ENCODE measurements at regions not wholly inside any gene's neighbourhood (a gene's known extent, or its start where the extent isn't known, plus 50 kb on each side); places are given as distances from the start of the nearest gene placed in this dataset.

DNA sequence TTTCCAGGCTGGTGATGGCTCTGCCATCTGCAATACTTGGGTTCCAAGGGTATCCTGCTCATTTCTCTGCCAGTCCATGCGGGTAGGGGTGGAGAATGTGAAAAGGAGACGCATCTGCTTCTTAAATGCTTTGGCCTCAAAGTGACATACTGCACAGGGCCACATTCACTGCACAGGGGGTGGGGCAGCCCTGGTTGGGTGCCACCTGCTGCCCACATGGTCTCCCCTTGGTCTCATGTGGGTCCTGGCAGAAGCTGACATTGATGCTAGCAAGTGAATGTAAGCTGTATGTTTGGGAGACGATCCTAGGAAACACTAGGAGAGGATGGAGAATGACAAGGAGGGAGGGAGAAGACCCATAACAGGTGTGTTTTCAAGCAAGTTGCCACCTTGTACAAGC is 140.9 kb downstream of the EDN3 start:
- TF ChIP-seq, protein P1, sequence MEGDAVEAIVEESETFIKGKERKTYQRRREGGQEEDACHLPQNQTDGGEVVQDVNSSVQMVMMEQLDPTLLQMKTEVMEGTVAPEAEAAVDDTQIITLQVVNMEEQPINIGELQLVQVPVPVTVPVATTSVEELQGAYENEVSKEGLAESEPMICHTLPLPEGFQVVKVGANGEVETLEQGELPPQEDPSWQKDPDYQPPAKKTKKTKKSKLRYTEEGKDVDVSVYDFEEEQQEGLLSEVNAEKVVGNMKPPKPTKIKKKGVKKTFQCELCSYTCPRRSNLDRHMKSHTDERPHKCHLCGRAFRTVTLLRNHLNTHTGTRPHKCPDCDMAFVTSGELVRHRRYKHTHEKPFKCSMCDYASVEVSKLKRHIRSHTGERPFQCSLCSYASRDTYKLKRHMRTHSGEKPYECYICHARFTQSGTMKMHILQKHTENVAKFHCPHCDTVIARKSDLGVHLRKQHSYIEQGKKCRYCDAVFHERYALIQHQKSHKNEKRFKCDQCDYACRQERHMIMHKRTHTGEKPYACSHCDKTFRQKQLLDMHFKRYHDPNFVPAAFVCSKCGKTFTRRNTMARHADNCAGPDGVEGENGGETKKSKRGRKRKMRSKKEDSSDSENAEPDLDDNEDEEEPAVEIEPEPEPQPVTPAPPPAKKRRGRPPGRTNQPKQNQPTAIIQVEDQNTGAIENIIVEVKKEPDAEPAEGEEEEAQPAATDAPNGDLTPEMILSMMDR (IDR thresholded peaks at IDR 0.05) = no peak
- TF ChIP-seq POLR2A (IDR thresholded peaks at IDR 0.05) = no peak
- no peak for DNase-seq
- WGBS, 2 donors = 87 to 96% methylated on average over 3 of the region's 3 CpGs

DNA sequence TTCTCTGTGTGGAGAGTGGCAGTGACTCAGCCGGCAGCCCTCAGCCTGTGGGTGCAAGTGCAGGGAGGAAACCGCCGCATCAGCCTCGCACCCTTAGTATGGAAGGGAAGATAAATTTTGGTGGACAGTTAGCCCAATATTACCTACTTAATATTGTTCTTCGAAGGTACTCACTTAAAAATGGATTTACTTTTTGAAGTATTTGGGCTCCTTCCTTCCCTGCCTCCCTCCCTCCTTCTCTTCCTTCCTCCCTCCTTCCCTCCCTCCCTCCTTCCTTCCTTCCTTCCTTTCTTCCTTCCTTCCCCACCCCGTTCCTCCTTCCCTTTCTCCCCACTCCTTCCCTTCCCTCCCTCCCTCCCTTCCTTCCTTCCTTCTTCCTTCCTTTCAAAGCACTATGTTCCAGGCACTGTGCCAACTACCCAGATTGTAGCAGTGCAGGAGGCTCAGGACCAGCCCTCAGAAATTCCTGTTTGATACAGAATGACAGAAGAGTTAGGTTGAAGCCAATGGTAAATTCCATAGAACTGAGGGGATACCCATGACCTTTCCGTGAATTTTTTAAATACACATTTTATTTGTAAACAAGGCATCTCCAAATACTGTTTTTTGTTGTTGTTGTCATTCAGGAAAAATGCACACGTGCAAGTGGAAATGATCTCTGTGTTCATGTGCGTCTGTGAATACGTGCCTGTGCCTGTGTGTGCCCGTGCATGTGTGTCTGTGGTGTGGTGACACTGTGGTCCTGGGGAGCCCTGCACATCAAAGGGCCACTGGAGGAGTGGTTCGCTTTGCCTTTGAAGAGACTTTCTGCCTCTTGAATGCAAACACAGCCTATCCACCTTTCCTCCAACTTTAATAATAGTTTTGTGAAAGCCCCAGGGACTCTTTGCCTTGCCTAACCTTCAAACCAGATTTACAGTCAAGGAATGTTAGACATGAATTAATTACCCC is 141.7 kb downstream of the EDN3 start:
- H3K27ac ChIP-seq = no peak overlapping the region
- intact Hi-C loops (cut with DNase I; ENCODE audit: low total_unique reads) = no loop called here
- no peaks in the 10 kb centered on the region for H3K36me3 ChIP-seq (ENCODE audit: low read depth, missing control alignments)
- peak; percentile 77 for DNase-seq
- no peaks in the 10 kb centered on the region for H3K9me3 ChIP-seq
- H3K4me1 ChIP-seq = peaks cover 4% of the 10 kb centered on the region
- TF ChIP-seq, protein P1 (IDR thresholded peaks at IDR 0.05) = no peak
- TF ChIP-seq POLR2A (IDR thresholded peaks at IDR 0.05) = no peak
- no peaks in the 10 kb centered on the region for H3K27me3 ChIP-seq
- H3K4me3 ChIP-seq = no peak overlapping the region
- WGBS, 2 donors = 59 to 61% methylated on average over 12 of the region's 12 CpGs

More for the DNA sequence above, 140.9 kb downstream of the EDN3 start:
- Histone ChIP-seq H3K27me3 (no peaks in the 10 kb centered on the region), H3K9me3 (no peaks in the 10 kb centered on the region), H3K4me1 (peaks cover 4% of the 10 kb centered on the region), H3K4me3 (no peak overlapping the region), H3K36me3 (ENCODE audit: low read depth, missing control alignments) (no peaks in the 10 kb centered on the region), H3K27ac (no peak overlapping the region)
- intact Hi-C loops (cut with DNase I; ENCODE audit: low total_unique reads) = no loop called here

DNA sequence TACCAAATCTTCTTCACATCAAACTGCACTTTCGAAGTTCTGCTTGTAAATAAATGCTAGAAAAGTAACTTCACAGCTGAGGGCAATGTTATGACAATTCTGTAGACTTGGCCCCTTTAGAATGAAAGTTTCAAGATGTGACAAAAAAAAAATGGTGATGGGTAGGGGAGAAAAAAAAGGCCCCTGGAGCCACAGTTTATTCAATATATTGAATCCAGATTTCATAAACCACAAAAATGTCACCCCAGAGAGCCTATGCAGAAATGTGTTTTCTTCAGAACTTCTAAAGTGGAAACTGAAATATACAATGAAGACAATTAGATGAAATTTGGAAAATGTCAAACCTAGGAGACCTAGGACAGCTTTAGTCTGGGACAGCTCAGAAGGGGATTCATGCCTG is 143.1 kb downstream of the EDN3 start:
- no peaks in the 10 kb centered on the region for H3K9me3 ChIP-seq
- TF ChIP-seq POLR2A (IDR thresholded peaks at IDR 0.05) = no peak
- TF ChIP-seq, protein P1 (IDR thresholded peaks at IDR 0.05) = no peak
- no peak overlapping the region for H3K4me3 ChIP-seq
- H3K27ac ChIP-seq = no peak overlapping the region
- intact Hi-C loops (cut with DNase I; ENCODE audit: low total_unique reads) = no loop called here
- H3K36me3 ChIP-seq (ENCODE audit: low read depth, missing control alignments) = no peaks in the 10 kb centered on the region
- WGBS, 2 donors = 81 to 96% methylated on average over 1 of the region's 1 CpG
- no peak for DNase-seq
- no peaks in the 10 kb centered on the region for H3K27me3 ChIP-seq
- peaks cover 4% of the 10 kb centered on the region for H3K4me1 ChIP-seq

DNA sequence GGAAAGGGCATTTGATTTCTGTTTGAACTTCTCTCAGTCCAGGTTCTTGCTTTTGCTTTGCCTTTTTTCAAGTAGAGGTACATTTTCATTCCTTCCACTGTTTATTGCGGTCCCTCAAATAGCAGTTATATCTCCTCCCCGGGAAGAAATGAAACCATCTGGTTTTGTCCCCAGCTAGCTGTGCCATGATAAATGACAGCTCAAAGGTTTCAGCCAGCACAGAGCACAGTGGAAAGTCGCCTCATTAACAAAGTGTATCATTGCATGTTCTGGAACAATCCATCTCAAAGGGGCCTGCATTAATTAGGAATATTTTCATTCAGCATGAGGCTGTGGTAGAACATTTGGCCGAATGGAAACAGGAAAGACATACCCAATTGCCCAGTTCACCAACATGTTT is 146.0 kb downstream of the EDN3 start:
- Histone ChIP-seq H3K4me3 (no peak overlapping the region), H3K27me3 (no peaks in the 10 kb centered on the region), H3K36me3 (ENCODE audit: low read depth, missing control alignments) (no peaks in the 10 kb centered on the region), H3K27ac (no peak overlapping the region), H3K4me1 (peaks cover 4% of the 10 kb centered on the region), H3K9me3 (no peaks in the 10 kb centered on the region)
- no peak for DNase-seq
- intact Hi-C loops (cut with DNase I; ENCODE audit: low total_unique reads) = no loop called here
- TF ChIP-seq, protein P1 (IDR thresholded peaks at IDR 0.05) = no peak
- TF ChIP-seq POLR2A (IDR thresholded peaks at IDR 0.05) = no peak
- WGBS, 2 donors = 76 to 78% methylated on average over 4 of the region's 4 CpGs

Measured in testis (tissue), 2 donors.